SKM-1 treated with dmso at 0.1 percent for 144 hours (cell line): ENCODE measurements at regions not wholly inside any gene's neighbourhood (a gene's known extent, or its start where the extent isn't known, plus 50 kb on each side); places are given as distances from the start of the nearest gene placed in this dataset.
"Not testable (repeated sequence)": the region's sequence is repeated elsewhere in the genome, so short reads cannot be mapped to it uniquely, and the experiment has no call there.

Source experiments
- DNase-seq: peaks from one replicate; lab custom pipeline; 2025; ENCODE audit not compliant: unreplicated experiment; lab: John Stamatoyannopoulos, UW

DNA sequence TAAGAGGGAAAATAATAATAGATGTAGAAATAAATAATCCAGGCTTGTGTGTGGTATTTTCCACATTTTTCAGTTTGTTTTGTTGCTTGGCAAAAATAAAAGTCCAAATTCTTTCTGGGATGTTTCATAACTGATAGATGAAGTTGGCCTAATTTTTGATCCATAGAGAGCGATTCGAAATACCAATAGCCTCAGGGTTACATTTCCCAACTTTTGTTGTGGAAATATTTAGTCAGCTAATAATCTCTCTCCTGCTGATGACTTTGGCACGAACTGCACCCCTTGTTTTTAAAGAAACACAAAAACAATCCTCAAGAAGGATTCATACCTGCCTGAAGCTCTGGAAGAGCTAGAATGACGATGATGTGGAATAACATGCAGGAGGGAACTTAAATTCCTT, 483.2 kb downstream of the ADRA2A start:
- DNase-seq = no peak

DNA sequence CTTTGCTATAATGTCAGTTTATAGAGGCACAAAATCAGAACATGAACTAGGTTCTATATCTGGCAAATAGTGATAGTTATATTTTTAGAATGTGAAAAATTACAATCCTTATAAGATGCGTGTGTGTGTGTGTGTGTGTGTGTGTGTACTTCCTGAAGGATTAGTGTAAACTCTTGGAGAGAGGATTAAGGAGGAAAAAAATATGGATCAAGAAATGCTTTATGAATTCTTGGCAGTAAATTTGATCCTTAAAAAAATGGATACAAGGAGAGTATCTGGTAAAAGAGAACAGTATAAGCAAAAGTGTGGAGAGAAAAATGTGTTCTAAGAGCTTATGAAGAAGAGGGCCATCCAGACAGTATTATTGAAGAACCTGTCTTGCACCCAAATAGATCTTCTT, 484.3 kb downstream of the ADRA2A start:
- no peak for DNase-seq

DNA sequence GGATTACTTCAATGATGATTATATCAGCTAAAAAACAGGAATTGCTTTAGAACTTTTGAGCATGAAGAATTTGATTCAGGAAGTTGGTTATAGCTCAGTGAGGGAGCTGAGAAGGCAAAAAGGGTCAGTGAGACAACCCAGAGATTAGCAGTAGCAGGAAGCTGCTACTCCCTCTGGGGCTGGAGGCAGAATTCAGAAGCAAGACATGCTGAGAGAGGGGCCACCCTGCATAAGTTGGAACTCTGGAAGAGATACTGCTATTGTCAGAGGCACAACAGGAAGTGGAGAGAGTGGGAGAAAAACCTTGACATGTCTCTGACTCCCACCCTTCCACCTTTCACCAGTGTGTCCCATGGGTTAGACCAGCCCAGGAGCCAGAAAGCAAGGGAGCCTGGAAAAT, 488.7 kb downstream of the ADRA2A start:
- DNase-seq = no peak

DNA sequence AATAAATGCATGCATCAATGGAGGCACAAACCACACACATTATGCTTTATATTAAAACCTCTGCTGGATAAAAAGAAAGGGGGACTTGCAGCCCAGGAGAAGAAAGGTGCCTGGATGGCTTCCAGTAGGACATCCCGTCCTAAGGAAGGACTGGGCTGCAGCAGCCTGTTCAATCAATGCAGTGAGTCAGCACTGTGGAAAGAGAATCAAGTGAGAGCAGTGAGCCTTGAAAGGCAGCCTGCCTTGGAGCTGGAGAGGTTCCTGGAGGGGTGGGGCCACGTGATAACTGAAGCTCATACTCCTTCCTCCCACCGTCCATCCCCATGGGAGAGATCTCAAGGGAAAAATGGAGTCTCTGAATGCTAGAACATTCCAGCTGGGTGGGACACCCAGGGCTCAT, 501.2 kb downstream of the ADRA2A start:
- DNase-seq = no peak

DNA sequence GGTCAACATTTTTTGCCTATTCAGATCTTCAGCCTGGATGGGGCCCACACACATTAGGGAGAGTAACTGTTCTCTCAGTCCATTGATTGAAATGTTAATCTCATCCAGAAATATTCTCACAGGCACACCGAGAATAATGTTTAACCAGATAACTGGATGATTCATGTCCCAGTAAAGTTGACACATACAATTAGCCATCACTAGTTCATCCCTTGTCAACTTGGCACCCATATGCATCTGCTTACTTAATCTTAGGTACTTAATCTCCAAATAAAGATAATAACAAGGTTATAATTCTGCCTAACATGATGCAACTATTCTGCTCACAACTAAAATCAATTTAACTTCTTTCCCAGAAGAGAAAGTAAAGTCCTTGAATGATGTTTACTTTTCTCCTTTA, 502.6 kb downstream of the ADRA2A start:
- DNase-seq = no peak

DNA sequence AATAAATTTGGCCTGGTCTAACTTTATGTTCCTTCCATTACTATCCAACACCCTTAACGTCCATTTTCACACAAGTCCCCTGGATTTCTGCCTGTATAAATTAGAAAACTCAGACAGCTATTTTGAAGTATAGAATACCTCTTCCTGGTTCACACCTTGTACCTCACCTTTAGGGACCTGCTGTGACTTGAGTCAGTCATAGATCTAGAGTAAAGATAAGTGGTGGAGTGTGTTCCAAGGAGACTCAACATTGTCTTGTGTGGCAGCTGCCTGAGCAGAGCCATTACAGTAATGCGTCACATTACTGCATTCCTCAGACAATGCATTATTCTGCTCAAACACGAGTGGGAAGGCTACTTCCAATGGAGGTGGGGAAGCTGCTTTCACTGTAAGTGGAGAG, 513.9 kb downstream of the ADRA2A start:
- DNase-seq = no peak

DNA sequence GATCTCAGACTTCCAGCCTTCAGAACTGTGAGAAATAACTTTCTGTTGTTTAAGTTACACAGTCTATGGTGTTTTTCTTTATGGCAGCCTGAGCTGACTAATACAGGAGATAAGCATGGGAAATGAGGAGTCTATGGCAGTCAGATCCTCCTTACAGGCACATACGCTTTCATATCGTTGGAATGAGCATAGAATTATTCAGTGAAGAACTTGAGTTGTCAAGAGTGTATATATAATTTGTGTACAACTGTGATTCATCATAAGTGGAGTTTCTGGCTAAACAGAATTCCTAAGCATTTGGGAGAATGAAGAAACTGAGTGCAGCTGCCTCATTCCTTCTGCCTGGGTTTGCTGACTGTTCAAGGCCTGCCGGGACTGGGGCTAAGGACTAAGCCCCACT, 516.7 kb downstream of the ADRA2A start:
- no peak for DNase-seq

DNA sequence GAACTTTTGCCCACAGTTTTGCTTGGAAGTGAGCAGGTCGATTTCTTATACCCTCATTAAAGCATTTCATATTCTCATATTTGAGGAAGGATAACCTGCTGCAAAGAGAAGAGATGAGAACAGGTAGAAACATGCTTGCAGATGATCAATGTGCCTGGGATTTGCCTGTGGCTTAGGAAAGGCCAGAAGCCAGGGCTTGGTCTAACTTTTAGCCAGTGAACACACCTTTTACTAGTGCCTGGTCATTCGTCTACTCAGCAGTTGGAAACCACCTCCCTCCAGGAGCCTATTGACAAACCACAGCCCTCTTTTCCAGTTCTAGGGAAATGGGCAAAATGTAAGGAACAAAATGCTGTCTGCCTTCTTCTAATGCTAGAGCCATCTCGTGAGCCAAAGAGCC, 518.3 kb downstream of the ADRA2A start:
- no peak for DNase-seq

DNA sequence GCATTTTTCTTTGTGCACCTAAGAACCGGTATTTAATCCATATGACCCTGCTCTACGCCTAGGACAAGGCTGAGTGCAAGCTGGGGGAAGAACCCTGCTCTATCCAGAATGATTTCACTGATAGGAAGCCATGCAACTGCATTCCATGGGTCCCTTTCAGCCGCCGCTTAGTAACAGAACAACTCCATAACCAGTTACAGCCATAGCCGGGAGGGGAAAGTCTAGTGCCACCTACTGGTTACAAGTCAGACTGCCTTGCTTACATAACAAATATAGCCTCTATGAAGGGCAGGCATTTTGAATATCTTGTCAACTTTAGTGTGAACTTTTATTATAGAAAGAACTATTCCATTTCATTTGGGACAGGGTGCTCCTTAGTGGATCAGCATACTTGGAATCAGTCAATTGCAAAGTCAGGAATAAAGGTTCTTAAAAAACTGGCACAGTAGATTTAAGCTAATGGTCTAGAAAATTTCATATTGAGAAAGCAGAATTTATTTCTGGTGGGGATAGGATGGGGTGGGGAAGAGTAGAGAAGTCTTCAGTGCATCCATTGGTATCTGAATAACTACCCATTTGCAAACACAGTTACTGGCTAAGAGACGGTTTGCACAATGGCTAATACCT, 521.7 kb downstream of the ADRA2A start:
- DNase-seq = peak; percentile 36

DNA sequence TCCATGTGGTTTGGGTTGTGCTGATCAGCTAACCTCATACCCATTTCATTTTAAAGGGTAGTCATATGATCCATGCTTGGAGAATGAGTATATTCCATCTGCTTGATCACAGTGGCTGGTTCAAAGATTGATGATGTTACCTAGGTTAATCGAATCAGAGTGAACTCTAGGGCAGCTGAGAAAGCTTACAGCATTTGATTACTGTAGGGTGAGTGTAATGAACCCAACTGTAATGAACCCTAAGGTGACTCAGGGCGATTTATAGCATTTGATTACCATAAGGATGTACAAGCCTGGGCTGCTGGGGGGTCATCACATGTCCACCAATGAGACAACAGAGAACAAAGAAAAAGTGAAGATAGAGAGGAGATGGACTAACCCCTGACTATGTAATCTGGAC, 523.1 kb downstream of the ADRA2A start:
- DNase-seq = no peak

DNA sequence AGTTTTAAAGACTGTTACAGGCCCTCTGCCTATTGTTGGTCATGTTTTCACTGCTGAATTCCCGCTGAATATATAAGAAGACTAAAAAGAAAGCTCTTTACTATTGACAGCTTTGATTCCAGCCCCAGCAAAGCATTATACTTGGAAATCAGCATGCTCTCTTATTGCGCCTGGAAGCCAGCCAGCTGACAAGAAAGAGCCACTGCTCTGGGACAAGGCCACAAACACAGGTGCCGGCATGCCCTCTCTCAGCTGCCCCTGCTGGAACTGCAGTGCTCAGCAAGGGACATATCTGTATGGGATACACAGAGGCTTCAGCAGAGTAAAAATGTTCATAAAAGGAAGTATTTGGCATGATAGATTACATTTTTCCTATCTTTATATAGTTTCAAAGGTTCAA, 523.9 kb downstream of the ADRA2A start:
- DNase-seq = no peak

DNA sequence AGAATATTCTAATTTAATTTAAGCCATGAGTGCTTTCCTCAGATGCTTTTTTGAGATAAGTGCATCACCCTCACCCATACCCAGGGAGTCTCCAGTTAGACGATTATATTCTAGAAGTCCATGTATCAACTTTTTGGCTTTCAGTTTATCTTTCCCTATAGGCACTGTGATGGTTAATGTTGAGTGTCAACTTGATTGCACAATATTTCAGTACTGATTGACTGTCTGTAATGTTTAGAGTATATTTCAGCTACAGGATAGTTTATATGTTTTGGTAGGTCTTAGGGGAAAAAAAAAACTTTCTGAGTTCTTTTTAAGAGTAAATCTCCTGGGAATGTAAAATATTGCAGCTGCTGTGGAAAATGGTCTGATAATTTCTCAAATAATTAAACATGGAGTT, 535.4 kb downstream of the ADRA2A start:
- no peak for DNase-seq

DNA sequence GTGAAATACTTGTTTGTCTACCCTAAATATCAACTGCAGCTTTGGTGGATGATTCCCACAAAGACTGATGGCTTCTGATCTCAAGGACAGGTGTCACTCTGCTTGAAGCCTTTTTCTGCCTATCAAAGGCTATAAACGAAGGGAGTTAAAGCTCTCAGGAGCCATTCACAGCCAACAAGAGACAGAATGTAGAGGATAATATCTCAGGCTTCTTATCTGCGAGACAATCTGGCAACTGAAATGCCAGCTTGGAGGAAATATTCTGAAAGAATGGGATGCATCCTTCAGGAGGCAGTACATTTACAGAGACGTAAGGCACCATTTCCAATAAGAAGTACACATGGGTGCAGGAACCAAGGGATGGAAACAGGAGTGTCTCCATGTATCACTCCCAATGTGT, 549.4 kb downstream of the GPAM start:
- no peak for DNase-seq

DNA sequence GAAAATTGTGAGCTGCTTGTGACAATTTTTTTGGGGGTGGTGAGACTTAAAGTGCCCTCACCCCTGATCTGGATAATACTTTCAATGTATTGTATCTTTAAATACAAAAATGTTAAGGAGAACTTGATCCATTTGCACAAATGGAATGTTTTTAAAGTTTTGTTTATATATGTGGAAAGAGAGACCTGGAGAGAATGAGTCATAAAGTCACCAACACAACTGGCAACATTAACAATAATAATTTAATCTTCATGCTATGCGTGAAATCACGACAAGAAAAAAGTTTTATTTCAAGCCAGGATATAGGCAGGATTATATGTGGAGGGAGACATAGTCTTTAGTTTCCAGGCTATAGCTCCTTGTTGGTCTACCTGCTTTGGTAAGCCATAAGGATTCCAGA, 537.5 kb downstream of the GPAM start:
- no peak for DNase-seq

DNA sequence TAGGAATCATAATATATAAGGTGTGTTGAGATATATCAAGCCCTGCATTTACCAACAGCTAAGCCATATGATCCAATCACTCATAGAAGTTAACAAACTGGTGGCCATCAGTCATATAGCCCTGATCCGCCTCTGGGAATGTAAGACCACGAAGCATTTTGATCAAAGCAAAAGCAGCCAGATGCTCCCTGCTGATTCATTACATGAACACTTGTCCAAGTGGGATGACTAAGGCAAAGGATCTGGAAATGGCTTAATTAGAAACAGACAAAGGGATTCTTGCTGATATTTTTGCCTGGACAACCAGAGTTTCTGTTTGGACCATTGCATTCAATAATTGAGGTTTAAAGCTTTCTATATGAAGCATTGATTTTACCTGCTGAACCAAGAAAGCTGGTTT, 535.5 kb downstream of the GPAM start:
- no peak for DNase-seq

DNA sequence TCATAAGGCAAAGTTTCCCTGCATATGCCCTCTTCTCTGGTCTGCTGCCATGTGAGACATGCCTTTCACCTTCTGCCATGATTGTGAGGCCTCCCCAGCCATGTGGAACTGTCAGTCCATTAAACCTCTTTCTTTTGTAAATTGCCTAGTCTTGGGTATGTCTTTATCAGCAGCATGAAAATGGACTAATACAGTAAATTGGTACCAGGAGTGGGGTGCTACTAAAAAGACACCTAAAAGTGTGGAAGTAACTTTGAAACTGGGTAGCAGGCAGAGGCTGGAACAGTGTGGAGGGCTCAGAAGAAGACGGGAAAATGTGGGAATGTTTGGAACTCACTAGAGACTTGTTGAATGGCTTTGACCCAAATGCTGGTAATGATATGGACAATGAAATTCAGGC, 534.5 kb downstream of the GPAM start:
- DNase-seq = not testable (repeated sequence)

DNA sequence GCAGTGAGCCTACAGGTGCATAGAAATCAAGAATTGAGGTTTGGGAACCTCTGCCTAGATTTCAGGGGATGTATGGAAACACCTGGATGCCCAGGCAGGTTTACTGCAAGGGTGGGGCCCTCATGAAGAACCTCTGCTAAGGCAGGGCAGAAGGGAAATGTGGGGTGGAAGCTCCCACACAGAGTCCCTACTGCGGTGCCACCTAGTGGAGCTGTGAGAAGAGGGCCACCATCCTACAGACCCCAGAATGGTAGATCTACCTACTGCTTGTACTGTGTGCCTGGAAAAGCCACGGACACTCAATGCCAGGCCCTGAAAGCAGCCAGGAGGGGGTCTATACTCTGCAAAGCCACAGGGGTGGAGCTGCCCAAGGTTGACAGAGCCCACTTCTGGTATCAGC, 533.5 kb downstream of the GPAM start:
- no peak for DNase-seq

DNA sequence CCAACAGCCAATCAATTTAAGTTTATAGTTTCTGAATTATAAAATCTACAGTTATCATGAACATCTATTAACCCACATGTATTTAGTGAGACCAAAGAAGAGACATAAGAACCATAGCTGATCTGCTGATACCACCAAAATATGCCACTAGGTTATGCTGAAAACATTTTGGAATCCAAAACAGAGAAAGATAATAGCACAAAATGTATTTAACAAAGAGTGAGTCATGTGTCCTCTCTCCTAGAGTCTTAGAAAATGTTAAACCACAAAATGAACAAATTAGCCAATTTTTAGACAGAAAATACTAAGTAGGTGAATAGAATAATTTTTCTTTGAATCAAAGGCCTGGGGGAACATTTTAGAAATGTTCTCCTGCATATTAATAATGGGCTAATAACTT, 527.5 kb downstream of the GPAM start:
- no peak for DNase-seq

DNA sequence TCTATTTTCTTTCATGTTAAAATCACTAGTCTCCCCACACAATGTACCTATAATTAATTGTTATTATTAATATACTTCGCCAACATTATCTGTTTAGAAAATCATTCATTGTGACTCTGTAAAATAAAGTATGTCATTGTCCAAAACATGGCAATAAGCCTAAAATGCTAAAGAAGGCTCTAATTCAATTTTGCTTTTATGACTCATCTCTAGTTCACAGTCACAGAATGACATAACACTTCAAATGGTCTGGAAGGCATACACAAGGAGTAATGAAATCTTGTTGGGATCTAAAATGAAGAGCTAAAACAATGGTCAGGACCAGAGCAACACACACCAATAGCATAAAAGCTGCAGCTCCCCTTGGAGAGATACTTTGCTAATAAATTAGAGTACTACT, 505.8 kb downstream of the GPAM start:
- DNase-seq = no peak

DNA sequence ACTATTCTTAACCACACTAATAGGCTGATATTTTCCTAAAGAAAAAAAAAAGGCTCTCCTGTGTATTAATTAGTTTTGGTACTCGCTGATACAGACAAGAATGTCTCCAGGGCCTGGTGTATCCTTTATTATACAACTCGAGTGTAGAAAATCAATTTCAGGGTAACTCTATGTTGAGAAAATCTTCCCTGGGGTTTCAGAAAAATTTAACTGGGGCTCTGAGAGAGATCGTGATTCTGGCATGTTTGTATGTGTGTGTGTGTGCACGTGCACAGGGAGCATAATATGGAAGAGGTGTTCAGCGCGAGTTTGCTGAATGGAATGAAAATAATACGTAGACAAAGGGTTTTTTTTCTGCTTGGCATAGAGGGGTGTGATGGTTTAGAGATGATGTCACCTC, 496.8 kb downstream of the GPAM start:
- no peak for DNase-seq

DNA sequence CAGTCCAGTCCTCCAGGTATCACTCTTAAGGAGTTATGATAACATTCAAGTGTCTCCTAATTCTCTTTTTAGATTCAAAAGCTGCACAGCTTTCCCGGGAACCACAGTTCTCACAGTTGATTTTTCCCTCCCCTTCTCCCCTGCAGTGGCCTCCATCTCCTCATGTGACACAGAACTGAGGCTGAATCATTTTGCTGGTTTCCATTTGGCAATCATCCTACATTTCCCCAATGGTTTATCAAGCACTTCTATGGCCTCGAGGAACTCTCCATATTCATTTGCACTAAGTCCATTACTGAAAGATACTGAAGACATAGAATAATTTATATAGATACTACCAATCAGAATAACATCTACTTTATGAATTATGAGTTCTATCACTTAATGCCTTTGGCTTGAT, 484.9 kb downstream of the GPAM start:
- DNase-seq = no peak

DNA sequence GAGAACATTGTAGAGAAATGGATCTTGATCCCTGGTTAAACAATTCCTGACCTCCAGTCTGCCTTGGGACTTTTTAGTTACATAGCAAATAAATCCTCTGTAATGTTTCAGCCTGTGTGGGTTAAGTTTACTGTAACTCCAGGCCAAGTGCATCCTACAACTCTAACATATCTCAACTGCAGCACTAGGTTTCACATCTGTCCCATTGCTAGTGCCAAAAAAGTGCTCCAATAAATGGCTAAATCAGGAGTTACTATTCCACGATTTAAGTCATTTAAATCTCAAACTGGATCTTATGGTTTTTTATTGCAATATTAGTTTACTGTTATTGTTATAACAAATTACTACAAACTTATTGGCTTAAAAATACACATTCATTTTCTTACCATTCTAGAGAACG, 479.6 kb downstream of the GPAM start:
- DNase-seq = no peak

DNA sequence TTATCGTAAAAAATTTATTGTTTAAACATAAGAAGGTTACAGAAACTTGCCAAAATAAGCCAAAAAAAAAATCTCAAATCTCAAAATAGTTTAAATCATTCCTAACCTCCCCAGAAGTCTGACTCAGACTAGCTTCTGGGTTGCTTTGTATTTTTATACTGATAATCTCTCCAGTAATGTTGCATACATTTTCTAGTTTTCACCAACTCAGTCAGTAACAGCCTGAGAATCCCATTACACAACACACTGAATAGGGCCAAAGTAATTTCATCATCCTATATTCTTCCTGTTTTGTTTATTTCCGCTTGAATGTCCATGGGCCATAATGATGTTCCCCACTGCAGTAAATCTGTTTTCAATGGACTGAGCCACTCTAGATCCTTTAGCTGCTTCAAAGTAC, 478.5 kb downstream of the GPAM start:
- no peak for DNase-seq

DNA sequence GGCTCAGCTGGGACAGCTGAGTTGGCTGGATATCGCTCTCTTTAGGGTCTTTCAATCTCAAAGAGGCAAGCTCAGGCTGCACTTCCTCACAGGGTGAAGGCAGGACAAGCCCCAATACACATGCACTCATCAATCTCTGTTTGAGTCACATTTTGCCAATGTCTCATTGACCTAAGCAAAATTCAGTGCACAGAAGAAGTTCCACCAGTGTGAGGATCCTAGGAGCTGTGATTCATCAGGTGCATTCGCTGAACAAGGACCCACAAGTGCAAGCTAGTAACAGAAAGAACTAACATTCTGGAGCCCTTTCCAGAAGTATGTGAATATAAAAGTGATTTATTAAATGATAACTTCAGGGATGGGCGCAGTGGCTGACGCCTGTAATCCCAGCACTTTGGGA, 477.2 kb downstream of the GPAM start:
- DNase-seq = no peak
